ENCODE measurements at regions not wholly inside any gene's neighbourhood (a gene's known extent, or its start where the extent isn't known, plus 50 kb on each side); places are given as distances from the start of the nearest gene placed in this dataset.

GRCh38 chr11:95516175-95516574, 273.4 kb downstream of the FAM76B start (continued):
- TF ChIP-seq MEF2A (IDR thresholded peaks at IDR 0.05; ENCODE audit: borderline replicate concordance, low read depth) = no peak
- no peak for TF ChIP-seq SIN3A (IDR thresholded peaks at IDR 0.05; ENCODE audit: borderline replicate concordance, low read depth, low read length)
- no peak for TF ChIP-seq GATA2 (CRISPR knock-in tag; IDR thresholded peaks at IDR 0.05)
- no peak for TF ChIP-seq PBX3 (IDR thresholded peaks at IDR 0.05)
- TF ChIP-seq TEAD4 (IDR thresholded peaks at IDR 0.05; ENCODE audit: borderline replicate concordance, insufficient read depth) = no peak
- TF ChIP-seq FOXM1 (IDR thresholded peaks at IDR 0.05; ENCODE audit: low read depth) = no peak
- no peak for TF ChIP-seq NFIC (IDR thresholded peaks at IDR 0.05; ENCODE audit: borderline replicate concordance)

- Histone ChIP-seq H3K36me3 (replicated peaks in 1 of 2; ENCODE audit: control insufficient read depth in 1 of 2, insufficient read depth in 2 of 2, low read length in 1 of 2) (no peaks in the 10 kb centered on the region), H2AFZ (ENCODE audit: low read depth) (no peak overlapping the region), H3K79me2 (ENCODE audit: insufficient read depth) (no peaks in the 10 kb centered on the region), H3K9me3 (no peaks in the 10 kb centered on the region), H3K27ac (ENCODE audit: low read depth in 2 of 2, low read length in 1 of 2) (no peak overlapping the region), H3K27me3 (ENCODE audit: insufficient read depth) (no peaks in the 10 kb centered on the region), H3K9ac (no peak overlapping the region), H3K9me2 (no peaks in the 10 kb centered on the region), H4K20me1 (ENCODE audit: insufficient read depth) (no peaks in the 10 kb centered on the region), H3F3A (replicated peaks; ENCODE audit: insufficient read depth) (no peaks in the 10 kb centered on the region), H3K4me3 (ENCODE audit: low read depth in 2 of 2, low read length in 1 of 2) (no peak overlapping the region), H3K4me1 (ENCODE audit: control insufficient read depth in 1 of 2, insufficient read depth in 2 of 2, low read depth in 1 of 2, low read length in 1 of 2) (no peaks in the 10 kb centered on the region; a peak in 1 of 4 replicates), H3K4me2 (no peak overlapping the region)
- no peak for DNase-seq
- ChIA-PET CTCF (no interaction called here), POLR2A (no interaction called here)
- no peak for TF ChIP-seq MEF2A (IDR thresholded peaks at IDR 0.05; ENCODE audit: borderline replicate concordance, low read depth)
- TF ChIP-seq CHD2 (IDR thresholded peaks at IDR 0.05; ENCODE audit: low read length, partially characterized antibody) = no peak
- no peak for TF ChIP-seq EZH2phosphoT487 (IDR thresholded peaks at IDR 0.05; ENCODE audit: borderline replicate concordance, low read depth)
- TF ChIP-seq MAX (IDR thresholded peaks at IDR 0.05; ENCODE audit: low read depth) = no peak
- TF ChIP-seq CTCF (IDR thresholded peaks at IDR 0.05) = no peak
- no peak for TF ChIP-seq MXI1 (IDR thresholded peaks at IDR 0.05; ENCODE audit: low read depth, low read length)
- no peak for TF ChIP-seq TAF1 (IDR thresholded peaks at IDR 0.05; ENCODE audit: borderline replicate concordance, low read depth, low read length)
- no peak for TF ChIP-seq NRF1 (IDR thresholded peaks at IDR 0.05; ENCODE audit: low read depth, low read length)
- WGBS (ENCODE audit: low lambda C conversion rate) = 64% methylated on average over 2 of the region's 2 CpGs
Measured at GRCh38 chr11:95515371-95515770, 274.2 kb downstream of the FAM76B start.
